ENCODE measurements at regions not wholly inside any gene's neighbourhood (a gene's known extent, or its start where the extent isn't known, plus 50 kb on each side); places are given as distances from the start of the nearest gene placed in this dataset.
"Not testable (repeated sequence)": the region's sequence is repeated elsewhere in the genome, so short reads cannot be mapped to it uniquely, and the experiment has no call there.

- Histone ChIP-seq H3K4me2 (replicated peaks; ENCODE audit: extremely low read depth, low read length, poor library complexity, severe bottlenecking) (no peak overlapping the region), H3K9me3 (replicated peaks in 1 of 2; ENCODE audit: control insufficient read depth in 1 of 2, insufficient read depth in 1 of 2, low read length in 2 of 2) (no peaks in the 10 kb centered on the region), H3K4me1 (ENCODE audit: control insufficient read depth in 1 of 2, insufficient read depth in 2 of 2, low read length in 2 of 2) (no peaks in the 10 kb centered on the region), H4K20me1 (ENCODE audit: insufficient read depth, low read length) (no peaks in the 10 kb centered on the region), H3K4me3 (replicated peaks in 1 of 3; ENCODE audit: low read depth in 2 of 3, low read length in 3 of 3) (no peak overlapping the region), H3K36me3 (replicated peaks in 1 of 2; ENCODE audit: control insufficient read depth in 1 of 2, insufficient read depth in 2 of 2, low read length in 2 of 2) (no peaks in the 10 kb centered on the region), H3K27ac (ENCODE audit: low read depth in 1 of 2, low read length in 2 of 2) (no peak overlapping the region), H3K27me3 (ENCODE audit: control insufficient read depth in 2 of 2, insufficient read depth in 2 of 2, low read length in 2 of 2) (no peaks in the 10 kb centered on the region), H3K9ac (ENCODE audit: insufficient read depth, low read length, poor library complexity, severe bottlenecking) (no peak overlapping the region), H2AFZ (ENCODE audit: insufficient read depth, low read depth, low read length, poor library complexity, severe bottlenecking) (no peak overlapping the region), H3K79me2 (ENCODE audit: insufficient read depth, low read length) (no peaks in the 10 kb centered on the region)
- peaks cover 0 to 2% (median 2%) of the 10 kb centered on the region in 3 donors for H3K27me3 Mint-ChIP-seq (ENCODE audit: low read depth in 3 of 3)
- peaks cover 0 to 4% (median 2%) of the 10 kb centered on the region in 7 donors for H3K9me3 Mint-ChIP-seq
- no peak overlapping the region for H3K4me3 Mint-ChIP-seq
- WGBS (ENCODE audit: insufficient coverage) = 93% methylated on average over 3 of the region's 4 CpGs
- TF ChIP-seq CTCF (IDR thresholded peaks at IDR 0.05) = no peak
- intact Hi-C loops (cut with micrococcal nuclease) = loop anchor here (5.0 to 10.0 kb wide), 3 partner anchors 194 to 1007 kb away; no protein-coding TSS in a partner anchor
- no peaks in the 10 kb centered on the region for H3K4me1 Mint-ChIP-seq
- no peak for DNase-seq
- H3K27ac Mint-ChIP-seq = peak overlapping the region in 1 of 7 donors; percentile 13
- no peaks in the 10 kb centered on the region for H3K36me3 Mint-ChIP-seq
Observed at GRCh38 chr1:60847855-60848582, 234.3 kb upstream of the NFIA start.

- intact Hi-C loops (cut with micrococcal nuclease) = loop anchor here (5.0 to 10.0 kb wide), 3 partner anchors 195 to 1007 kb away; no protein-coding TSS in a partner anchor
- Mint-ChIP-seq H3K36me3 (no peaks in the 10 kb centered on the region), H3K4me1 (no peaks in the 10 kb centered on the region), H3K27me3 (ENCODE audit: low read depth in 3 of 3) (peaks cover 0 to 2% (median 2%) of the 10 kb centered on the region in 3 donors), H3K27ac (no peak overlapping the region), H3K9me3 (peaks cover 0 to 4% (median 2%) of the 10 kb centered on the region in 7 donors), H3K4me3 (no peak overlapping the region)
- Histone ChIP-seq H3K9me3 (replicated peaks in 1 of 2; ENCODE audit: control insufficient read depth in 1 of 2, insufficient read depth in 1 of 2, low read length in 2 of 2) (no peaks in the 10 kb centered on the region), H3K4me1 (ENCODE audit: control insufficient read depth in 1 of 2, insufficient read depth in 2 of 2, low read length in 2 of 2) (no peaks in the 10 kb centered on the region), H3K27me3 (ENCODE audit: control insufficient read depth in 2 of 2, insufficient read depth in 2 of 2, low read length in 2 of 2) (no peaks in the 10 kb centered on the region), H3K36me3 (replicated peaks in 1 of 2; ENCODE audit: control insufficient read depth in 1 of 2, insufficient read depth in 2 of 2, low read length in 2 of 2) (no peaks in the 10 kb centered on the region), H3K79me2 (ENCODE audit: insufficient read depth, low read length) (no peaks in the 10 kb centered on the region), H3K27ac (ENCODE audit: low read depth in 1 of 2, low read length in 2 of 2) (no peak overlapping the region), H4K20me1 (ENCODE audit: insufficient read depth, low read length) (no peaks in the 10 kb centered on the region), H3K4me2 (replicated peaks; ENCODE audit: extremely low read depth, low read length, poor library complexity, severe bottlenecking) (no peak overlapping the region), H3K9ac (ENCODE audit: insufficient read depth, low read length, poor library complexity, severe bottlenecking) (no peak overlapping the region), H2AFZ (ENCODE audit: insufficient read depth, low read depth, low read length, poor library complexity, severe bottlenecking) (no peak overlapping the region), H3K4me3 (replicated peaks in 1 of 3; ENCODE audit: low read depth in 2 of 3, low read length in 3 of 3) (no peak overlapping the region)
- 100% methylated on average over 1 of the region's 3 CpGs for WGBS (ENCODE audit: insufficient coverage)
- no peak for TF ChIP-seq CTCF (IDR thresholded peaks at IDR 0.05)
- DNase-seq = no peak
Observed at GRCh38 chr1:60847391-60847790, 235.0 kb upstream of the NFIA start.

- intact Hi-C loops (cut with micrococcal nuclease) = loop anchor here (5.0 to 10.0 kb wide), 3 partner anchors 197 to 1009 kb away; no protein-coding TSS in a partner anchor
- not testable (repeated sequence) for H3K27me3 ChIP-seq (ENCODE audit: control insufficient read depth in 2 of 2, insufficient read depth in 2 of 2, low read length in 2 of 2); H4K20me1 ChIP-seq (ENCODE audit: insufficient read depth, low read length); H3K36me3 ChIP-seq (replicated peaks in 1 of 2; ENCODE audit: control insufficient read depth in 1 of 2, insufficient read depth in 2 of 2, low read length in 2 of 2); H3K27me3 Mint-ChIP-seq (ENCODE audit: low read depth in 3 of 3); DNase-seq; H3K79me2 ChIP-seq (ENCODE audit: insufficient read depth, low read length); H3K9me3 Mint-ChIP-seq; H3K27ac Mint-ChIP-seq; H3K36me3 Mint-ChIP-seq; H3K4me3 ChIP-seq (replicated peaks in 1 of 3; ENCODE audit: low read depth in 2 of 3, low read length in 3 of 3); H3K4me1 Mint-ChIP-seq; H3K9ac ChIP-seq (ENCODE audit: insufficient read depth, low read length, poor library complexity, severe bottlenecking); H3K27ac ChIP-seq (ENCODE audit: low read depth in 1 of 2, low read length in 2 of 2); H3K4me2 ChIP-seq (replicated peaks; ENCODE audit: extremely low read depth, low read length, poor library complexity, severe bottlenecking); H3K4me1 ChIP-seq (ENCODE audit: control insufficient read depth in 1 of 2, insufficient read depth in 2 of 2, low read length in 2 of 2); H3K4me3 Mint-ChIP-seq; H2AFZ ChIP-seq (ENCODE audit: insufficient read depth, low read depth, low read length, poor library complexity, severe bottlenecking); H3K9me3 ChIP-seq (replicated peaks in 1 of 2; ENCODE audit: control insufficient read depth in 1 of 2, insufficient read depth in 1 of 2, low read length in 2 of 2)
- 100% methylated on average over 2 of the region's 3 CpGs for WGBS (ENCODE audit: insufficient coverage)
Observed at GRCh38 chr1:60845659-60846058, 236.7 kb upstream of the NFIA start.
